Stimulated activated CD4-positive, alpha-beta T cell treated with anti-CD3 and anti-CD28 coated beads, Interleukin-15, amount 100 ng/mL, for 24 hours (primary cell): ENCODE measurements at regions not wholly inside any gene's neighbourhood (a gene's known extent, or its start where the extent isn't known, plus 50 kb on each side); places are given as distances from the start of the nearest gene placed in this dataset.
A peak's percentile ranks its signal among the peaks of the same experiment; 100 is the strongest.
"Not testable (repeated sequence)": the region's sequence is repeated elsewhere in the genome, so short reads cannot be mapped to it uniquely, and the experiment has no call there.

Experiments used
- DNase-seq: peaks from one replicate; pipeline ENCODE4 v3.0.0-alpha.2; 2020

- peak; percentile 46 for DNase-seq
These were observed 117.0 kb downstream of the KCNRG start for GRCh38 chr13:50131920-50132903.

GRCh38 chr13:50132904-50133357 is 117.7 kb downstream of the KCNRG start:
- no peak for DNase-seq

GRCh38 chr13:50133358-50133953 is 118.2 kb downstream of the KCNRG start:
- no peak for DNase-seq

GRCh38 chr13:50136226-50136625 is 121.0 kb downstream of the KCNRG start:
- no peak for DNase-seq

- no peak for DNase-seq
These were observed 121.4 kb downstream of the KCNRG start for GRCh38 chr13:50136678-50137077.

GRCh38 chr13:50139435-50139934 is 124.2 kb downstream of the KCNRG start:
- not testable (repeated sequence) for DNase-seq

GRCh38 chr13:50140153-50140552 is 124.9 kb downstream of the KCNRG start:
- no peak for DNase-seq

GRCh38 chr13:50140581-50141374 is 125.5 kb downstream of the KCNRG start:
- no peak for DNase-seq

- DNase-seq, result no peak
These were observed 126.2 kb downstream of the KCNRG start for GRCh38 chr13:50141375-50141975.

- DNase-seq, result no peak
These were observed 129.3 kb downstream of the KCNRG start for GRCh38 chr13:50144246-50145160.

GRCh38 chr13:50149214-50149613 is 134.0 kb downstream of the KCNRG start:
- DNase-seq, result no peak

GRCh38 chr13:50149932-50150331 is 134.7 kb downstream of the KCNRG start:
- no peak for DNase-seq

GRCh38 chr13:50152224-50152623 is 137.0 kb downstream of the KCNRG start:
- no peak for DNase-seq

GRCh38 chr13:50152655-50153309 is 137.5 kb downstream of the KCNRG start:
- no peak for DNase-seq

- no peak for DNase-seq
These were observed 138.2 kb downstream of the KCNRG start for GRCh38 chr13:50153401-50153800.

- DNase-seq, result no peak
These were observed 138.6 kb downstream of the KCNRG start for GRCh38 chr13:50153876-50154275.

- no peak for DNase-seq
These were observed 139.5 kb downstream of the KCNRG start for GRCh38 chr13:50154697-50155096.

GRCh38 chr13:50156140-50156539 is 140.9 kb downstream of the KCNRG start:
- DNase-seq, result no peak

- DNase-seq, result no peak
These were observed 141.4 kb downstream of the KCNRG start for GRCh38 chr13:50156561-50157127.

GRCh38 chr13:50158385-50159165 is 143.3 kb downstream of the KCNRG start:
- DNase-seq, result no peak
